HG03175 (cell line): ENCODE measurements at regions not wholly inside any gene's neighbourhood (a gene's known extent, or its start where the extent isn't known, plus 50 kb on each side); places are given as distances from the start of the nearest gene placed in this dataset.
"Not testable (repeated sequence)": the region's sequence is repeated elsewhere in the genome, so short reads cannot be mapped to it uniquely, and the experiment has no call there.

Experiments
- ATAC-seq: cut with Tn5 transposase; IDR thresholded peaks from one replicate; pipeline ENCODE4 v1.9.1; 2021; ENCODE audit warnings: mild to moderate bottlenecking, moderate library complexity; ENCODE audit not compliant: unreplicated experiment

- ATAC-seq: no peak
These were observed 167.0 kb upstream of the USP25 start for GRCh38 chr21:15562748-15563147.

DNA sequence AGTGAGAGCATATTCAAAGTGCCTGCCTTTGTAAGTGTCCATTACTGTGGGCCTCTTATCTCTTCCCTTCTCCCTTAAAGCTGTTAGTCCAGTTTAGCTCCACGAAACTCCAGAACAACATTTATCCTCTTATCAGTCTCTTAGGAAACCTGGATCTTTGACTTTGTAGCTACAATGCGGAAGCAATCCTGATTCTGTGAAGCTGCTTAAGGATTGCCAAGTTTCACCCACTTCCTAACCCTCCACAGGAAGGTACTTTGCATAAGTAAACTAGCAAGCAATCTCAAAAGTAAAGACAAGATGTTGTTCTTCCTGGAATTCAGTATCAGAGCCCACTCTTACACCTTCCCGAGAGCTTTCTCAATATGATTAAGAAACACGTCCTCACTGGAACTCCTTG is 164.9 kb upstream of the USP25 start:
- ATAC-seq: no peak

DNA sequence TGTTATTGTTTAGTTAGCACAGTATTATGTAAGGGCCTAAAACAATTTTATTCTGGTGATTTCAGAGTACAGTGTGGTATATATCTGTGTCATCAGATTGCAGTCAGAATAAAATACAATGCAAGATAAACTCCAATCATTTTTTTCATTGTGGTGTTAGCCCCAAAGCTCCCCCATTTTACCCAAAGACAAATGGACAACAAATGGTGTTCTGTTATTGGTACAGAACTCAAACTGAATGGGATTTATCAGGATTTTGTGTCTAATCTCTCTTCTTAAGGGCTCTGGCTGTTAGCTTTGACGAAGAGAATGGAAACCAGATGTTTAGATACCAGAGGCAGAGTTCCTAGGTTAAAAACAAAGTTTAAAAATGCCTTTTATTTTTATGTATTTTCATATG is 163.1 kb upstream of the USP25 start:
- ATAC-seq: no peak

DNA sequence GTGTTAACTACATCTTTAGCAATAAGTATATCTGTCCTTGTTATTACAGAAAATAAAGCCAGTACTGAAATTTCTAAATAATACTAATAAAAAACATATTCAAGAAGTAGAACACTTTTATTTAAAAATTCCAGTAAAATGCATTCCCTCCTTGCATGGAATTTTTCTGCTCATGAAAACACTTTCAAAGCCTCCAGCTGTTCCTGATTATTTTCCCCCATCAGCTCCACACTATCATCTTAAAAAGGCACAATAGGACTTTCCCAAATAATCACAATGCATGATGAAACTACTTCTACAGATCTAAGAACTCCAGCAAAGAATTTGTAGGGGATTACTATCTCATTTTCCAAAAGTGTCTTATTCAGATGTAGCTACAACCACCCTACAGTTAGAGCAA is 162.6 kb upstream of the USP25 start:
- ATAC-seq: no peak

DNA sequence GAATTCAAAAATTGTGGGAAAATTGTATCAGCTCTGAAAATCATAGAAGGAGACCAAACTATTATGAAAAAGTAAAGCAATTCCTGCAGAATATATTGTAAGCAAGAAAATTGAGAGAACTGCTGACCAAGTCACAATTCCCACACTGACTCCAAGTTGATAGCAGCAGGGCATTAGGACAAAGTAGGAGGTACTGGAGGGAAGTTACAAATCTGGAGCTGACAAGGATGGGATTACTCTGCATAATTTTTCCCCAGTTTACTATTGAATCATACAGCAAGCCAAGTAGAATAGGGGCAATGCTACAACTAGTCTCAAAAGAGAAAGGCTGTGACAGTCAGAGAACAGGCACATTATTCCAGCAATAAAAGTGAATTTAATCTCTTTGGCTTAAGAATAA is 161.3 kb upstream of the USP25 start:
- no peak for ATAC-seq

DNA sequence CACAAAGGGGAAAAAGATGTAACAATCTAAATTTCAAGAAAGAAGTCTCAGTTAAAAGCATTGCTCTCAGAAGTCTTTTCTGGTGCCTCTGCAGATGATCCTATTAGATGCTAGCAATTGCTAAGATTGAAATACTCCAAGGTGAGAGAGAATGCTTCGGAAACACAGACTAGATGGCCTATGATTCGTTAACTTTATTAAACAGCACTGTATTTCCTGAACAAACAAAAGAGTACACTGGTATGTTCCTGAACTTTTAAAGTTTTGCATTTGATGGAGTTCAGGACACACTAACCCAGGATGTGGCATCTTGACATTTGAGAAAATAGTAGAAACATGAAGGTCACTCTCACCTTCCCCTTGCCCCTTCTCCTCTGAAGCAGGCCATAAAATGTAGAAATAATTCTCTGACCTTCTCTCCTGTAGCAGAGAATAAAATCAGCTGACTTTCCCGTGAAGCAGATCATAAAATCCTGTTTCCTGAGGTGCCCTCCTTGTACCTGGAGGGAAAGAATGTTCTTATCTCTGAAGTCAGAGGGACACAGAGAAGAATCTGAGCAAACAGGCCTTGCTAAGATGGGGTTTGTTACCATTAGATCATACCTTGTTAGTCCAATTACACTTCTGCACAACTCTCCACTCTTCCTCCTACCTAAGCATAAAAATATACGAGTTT is 142.9 kb upstream of the USP25 start:
- ATAC-seq: no peak

- ATAC-seq: no peak
These were observed 137.4 kb upstream of the USP25 start for GRCh38 chr21:15592271-15592860.

- no peak for ATAC-seq
These were observed 136.8 kb upstream of the USP25 start for GRCh38 chr21:15592957-15593356.

DNA sequence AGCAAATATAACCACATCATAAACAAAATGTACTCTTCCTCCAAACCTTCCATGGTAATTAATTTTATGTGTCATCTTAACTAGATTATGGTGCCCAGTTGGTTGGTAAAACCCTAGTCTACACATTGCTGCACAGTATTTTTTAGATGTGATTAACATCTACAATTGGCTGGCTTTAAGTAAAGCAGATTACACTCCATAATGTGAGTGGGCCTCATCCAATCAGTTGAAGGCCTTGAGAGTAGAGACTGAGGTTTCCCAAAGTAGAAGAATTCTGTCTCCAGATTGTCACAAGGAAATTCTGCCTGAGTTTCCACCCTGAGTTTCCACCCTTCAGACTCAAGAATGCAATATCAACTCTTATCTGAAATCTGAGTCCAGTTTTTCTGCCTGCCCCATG is 128.4 kb upstream of the USP25 start:
- ATAC-seq: no peak

- no peak for ATAC-seq
These were observed 125.4 kb upstream of the USP25 start for GRCh38 chr21:15604413-15604812.

DNA sequence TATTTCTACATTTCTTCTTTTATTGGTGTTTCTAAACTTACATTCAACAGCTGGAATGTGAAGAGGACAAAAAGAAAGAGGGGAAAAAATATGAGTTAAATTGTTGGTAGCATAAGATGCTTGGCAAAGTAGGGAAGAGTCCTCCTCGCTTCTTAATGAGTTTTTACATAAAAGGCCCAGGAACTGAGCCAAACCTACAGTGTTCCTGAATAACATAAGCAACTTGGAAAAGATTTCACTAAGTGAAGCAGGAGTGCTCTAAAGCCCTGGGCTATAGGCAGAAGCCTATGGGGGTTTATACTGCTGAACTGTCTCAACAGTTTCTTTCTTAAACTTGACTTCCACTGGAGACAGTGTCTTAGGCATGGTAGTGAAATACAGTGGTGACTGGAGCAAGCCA is 115.0 kb upstream of the USP25 start:
- ATAC-seq: no peak

GRCh38 chr21:15616864-15617574 is 112.8 kb upstream of the USP25 start:
- no peak for ATAC-seq

DNA sequence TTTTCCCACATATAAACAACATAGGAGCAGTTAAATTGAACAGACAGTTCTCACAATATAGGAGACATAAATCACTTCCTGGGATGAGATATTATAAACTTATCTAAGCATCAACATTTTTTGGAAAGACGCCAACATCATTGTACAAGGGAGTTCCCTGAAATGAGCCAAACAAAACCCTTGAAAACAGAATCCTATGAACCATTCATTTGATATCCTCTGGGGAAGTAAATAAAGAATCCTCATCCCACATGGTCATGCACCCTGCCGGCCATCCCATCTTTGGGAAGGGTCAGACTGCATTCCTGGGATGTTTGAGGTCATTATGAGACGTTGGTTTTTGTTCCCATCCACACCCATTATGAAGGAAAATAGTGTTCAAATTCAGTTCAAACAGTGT is 111.8 kb upstream of the USP25 start:
- no peak for ATAC-seq

GRCh38 chr21:15620892-15621291 is 108.9 kb upstream of the USP25 start:
- ATAC-seq: no peak

DNA sequence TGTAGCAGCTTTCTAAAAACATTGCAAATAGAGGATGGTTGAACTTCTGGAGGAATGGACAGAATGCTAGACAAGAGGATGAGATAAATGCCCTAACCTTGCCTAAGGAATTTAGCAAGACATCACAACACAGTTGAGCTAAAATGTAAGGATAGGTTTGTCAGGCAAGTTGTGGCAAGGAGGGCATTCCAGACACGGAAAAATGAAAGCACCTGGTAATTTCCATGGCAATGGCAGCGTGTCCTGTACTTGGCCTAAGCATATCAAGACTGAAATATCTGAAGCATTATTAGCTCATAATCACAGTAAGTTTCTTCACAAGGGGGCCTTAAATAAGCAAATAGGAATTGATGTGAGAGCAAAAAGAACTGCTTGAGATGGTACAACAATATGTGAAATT is 105.1 kb upstream of the USP25 start:
- ATAC-seq: no peak

GRCh38 chr21:15625363-15625762 is 104.4 kb upstream of the USP25 start:
- no peak for ATAC-seq

GRCh38 chr21:15626031-15626430 is 103.8 kb upstream of the USP25 start:
- no peak for ATAC-seq

- no peak for ATAC-seq
These were observed 102.8 kb upstream of the USP25 start for GRCh38 chr21:15627011-15627410.

- no peak for ATAC-seq
These were observed 102.0 kb upstream of the USP25 start for GRCh38 chr21:15627823-15628222.

- ATAC-seq: no peak
These were observed 98.4 kb upstream of the USP25 start for GRCh38 chr21:15631342-15631741.

DNA sequence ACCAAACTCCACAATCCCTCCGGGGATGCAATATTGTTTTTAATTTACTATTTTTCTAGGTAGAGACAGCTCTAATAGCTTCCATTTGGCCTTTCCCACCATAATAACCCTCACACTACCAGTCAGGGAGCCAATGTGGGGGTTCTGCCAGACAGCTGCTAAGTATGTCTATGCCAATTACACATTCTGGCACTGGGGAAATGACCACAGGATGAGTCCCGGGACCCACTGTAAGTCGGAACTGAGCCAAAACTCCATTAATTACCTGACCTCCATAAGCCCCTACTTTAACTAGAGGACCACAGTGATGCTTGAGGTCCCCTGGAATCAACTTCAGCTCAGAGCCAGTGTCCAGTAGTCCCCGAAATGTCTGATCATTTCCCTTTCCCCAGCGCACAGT is 95.2 kb upstream of the USP25 start:
- not testable (repeated sequence) for ATAC-seq

GRCh38 chr21:15638856-15639549 is 90.8 kb upstream of the USP25 start:
- ATAC-seq: no peak
